NCI-H510A (cell line): ENCODE measurements at regions not wholly inside any gene's neighbourhood (a gene's known extent, or its start where the extent isn't known, plus 50 kb on each side); places are given as distances from the start of the nearest gene placed in this dataset.
"Not testable (repeated sequence)": the region's sequence is repeated elsewhere in the genome, so short reads cannot be mapped to it uniquely, and the experiment has no call there.

Experiments used
- DNase-seq: peaks from one replicate; lab custom pipeline; 2025; lab: John Stamatoyannopoulos, UW

DNA sequence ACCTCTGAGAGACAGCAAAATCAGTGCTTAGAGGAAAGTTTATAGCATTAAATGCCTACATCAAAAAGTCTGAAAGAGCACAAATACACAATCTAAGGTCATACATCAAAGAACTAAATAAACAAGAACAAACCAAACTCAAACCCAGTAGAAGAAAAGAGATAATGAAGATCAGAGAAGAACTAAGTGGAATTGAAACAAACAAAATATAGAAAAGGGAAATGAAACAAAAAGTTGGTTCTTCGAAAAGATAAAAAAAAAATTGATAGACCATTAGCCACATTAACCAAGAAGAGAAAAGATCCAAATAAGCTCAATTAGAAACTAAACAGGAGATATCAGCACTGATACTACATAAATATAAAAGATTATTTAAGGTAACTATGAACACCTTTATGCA, 280.0 kb upstream of the NRG3 start:
- DNase-seq, result no peak

- DNase-seq, result no peak
Observed at GRCh38 chr10:81600185-81600584, 274.8 kb upstream of the NRG3 start.

DNA sequence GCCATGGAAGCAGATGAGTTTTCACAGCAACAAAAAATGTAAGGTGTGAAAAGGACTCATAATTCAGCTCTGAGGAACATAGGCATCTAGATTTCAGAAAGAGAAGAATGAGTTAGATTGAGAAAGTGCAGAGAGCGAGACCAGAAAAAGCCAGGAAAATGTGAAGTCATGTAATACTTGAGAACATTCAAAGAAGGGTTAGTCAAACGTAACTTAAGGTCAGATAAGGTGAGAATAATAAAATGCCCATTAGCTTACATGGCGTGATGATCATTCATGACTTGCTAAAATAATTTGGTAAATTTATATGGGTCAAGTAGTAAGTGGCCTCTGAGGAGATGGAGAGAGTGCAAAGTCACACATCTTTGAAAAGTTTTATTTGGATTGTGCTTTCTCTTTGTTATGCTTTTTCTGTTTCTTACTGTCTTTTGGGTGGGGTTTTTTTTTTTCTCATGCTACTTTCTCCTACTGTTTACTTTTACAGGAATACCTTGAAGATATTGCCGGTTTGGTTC, 271.8 kb upstream of the NRG3 start:
- DNase-seq, result no peak

DNA sequence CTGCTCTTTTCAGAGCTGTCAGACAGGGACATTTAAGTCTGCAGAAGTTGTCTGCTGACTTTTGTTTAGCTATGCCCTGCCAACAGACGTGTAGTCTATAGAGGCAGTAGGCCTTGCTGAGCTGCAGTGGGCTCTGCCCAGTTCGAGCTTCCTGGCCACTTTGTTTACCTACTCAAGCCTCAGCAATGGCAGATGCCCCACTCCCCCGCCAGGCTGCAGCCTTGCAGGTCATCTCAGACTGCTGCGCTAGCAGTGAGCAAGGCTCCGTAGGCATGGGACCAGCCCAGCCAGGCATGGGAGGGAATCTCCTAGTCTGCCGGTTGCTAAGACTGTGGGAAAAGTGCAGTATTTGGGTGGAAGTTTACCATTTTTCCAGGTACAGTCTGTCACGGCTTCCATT, 230.5 kb upstream of the NRG3 start:
- not testable (repeated sequence) for DNase-seq

GRCh38 chr10:81655986-81656385, 219.0 kb upstream of the NRG3 start:
- no peak for DNase-seq

DNA sequence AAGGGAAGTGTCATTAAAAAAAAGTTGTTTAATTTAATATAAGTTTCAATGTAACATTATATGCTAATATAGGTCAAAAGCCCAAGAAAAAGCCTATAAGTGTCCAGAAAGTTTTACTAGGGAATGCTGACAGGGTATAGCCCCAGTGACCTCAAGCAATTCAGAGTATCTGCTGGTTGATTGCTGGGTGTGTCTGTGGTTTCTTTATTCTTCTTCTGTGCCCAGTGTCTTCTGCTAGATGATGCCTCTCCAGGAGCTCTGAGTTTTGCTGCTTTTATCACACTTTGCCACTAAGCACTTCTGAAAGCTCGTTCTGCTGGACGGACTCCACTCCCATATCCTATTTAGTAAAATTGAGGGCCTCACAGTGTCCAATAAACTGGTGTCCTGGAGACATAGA, 212.2 kb upstream of the NRG3 start:
- no peak for DNase-seq

DNA sequence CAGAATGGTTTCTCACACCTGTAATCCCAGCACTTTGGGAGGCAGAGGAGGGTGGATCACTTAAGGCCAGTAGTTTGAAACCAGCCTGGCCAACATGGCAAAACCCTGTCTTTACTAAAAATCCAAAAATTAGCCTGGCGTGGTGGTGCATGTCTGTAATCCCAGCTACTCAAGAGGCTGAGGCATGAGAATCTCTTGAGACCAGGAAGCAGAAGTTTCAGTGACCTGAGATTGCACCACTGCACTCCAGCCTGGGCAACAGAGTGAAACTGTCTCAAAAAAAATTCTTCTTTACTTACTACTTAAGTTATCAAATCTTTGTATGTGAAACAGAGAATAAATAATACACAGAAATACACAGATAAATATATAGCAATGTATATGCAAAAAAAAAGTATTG, 210.2 kb upstream of the NRG3 start:
- not testable (repeated sequence) for DNase-seq

GRCh38 chr10:81674941-81675340, 200.1 kb upstream of the NRG3 start:
- no peak for DNase-seq

DNA sequence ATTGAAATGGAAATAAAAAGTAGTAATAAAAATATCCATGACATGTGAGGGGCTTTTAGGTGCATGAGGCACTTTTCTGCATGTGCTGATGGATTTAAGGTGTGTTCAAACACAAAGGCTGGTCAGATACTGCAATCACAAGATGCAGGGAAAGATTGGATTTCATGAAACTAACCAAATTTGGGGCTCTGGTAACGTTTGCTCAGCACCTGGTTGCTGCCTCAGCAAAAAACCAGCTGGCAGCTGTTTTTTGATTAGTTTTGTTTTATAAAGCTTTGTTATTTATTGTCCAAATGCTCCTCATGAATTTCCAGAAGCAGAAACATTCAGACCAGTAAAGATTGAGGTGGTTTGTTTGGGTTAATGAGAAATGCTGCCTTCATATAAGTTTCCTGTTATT, 195.7 kb upstream of the NRG3 start:
- DNase-seq, result no peak

DNA sequence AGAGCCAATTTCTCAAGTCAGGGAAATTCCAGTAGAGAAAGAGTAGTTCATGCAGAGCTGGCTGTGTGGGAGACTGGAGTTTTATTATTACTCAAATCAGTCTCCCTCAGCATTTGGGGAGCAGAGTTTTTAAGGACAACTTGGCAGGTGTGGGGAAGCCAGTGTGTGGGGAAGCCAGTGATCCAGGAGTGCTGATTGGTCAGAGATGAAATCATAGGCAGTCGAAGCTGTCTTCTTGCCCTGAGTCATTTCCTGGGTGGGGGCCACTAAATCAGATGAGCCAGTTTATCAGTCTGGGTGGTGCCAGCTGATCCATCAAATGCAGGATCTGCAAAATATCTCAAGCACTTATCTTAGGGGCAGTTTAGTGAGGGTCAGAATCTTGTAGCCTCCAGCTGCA, 194.6 kb upstream of the NRG3 start:
- no peak for DNase-seq

DNA sequence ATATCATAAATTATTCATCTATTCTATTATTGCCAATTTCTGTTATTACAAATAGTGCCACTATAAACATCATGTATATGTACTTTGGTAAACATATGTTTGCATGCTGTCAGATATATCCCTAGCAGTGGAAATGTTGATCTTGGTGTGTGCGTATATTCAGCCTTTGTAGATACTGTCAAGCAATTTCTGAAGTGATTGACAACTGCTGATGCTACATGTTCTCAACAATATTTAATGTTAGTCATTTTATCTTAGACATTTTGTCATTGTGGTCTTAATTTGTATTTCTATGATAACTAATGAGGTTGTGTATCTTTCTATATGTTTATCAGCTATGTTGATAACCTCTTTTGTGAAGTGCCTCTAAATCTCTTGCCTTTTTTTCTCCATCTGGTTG, 186.5 kb upstream of the NRG3 start:
- no peak for DNase-seq

DNA sequence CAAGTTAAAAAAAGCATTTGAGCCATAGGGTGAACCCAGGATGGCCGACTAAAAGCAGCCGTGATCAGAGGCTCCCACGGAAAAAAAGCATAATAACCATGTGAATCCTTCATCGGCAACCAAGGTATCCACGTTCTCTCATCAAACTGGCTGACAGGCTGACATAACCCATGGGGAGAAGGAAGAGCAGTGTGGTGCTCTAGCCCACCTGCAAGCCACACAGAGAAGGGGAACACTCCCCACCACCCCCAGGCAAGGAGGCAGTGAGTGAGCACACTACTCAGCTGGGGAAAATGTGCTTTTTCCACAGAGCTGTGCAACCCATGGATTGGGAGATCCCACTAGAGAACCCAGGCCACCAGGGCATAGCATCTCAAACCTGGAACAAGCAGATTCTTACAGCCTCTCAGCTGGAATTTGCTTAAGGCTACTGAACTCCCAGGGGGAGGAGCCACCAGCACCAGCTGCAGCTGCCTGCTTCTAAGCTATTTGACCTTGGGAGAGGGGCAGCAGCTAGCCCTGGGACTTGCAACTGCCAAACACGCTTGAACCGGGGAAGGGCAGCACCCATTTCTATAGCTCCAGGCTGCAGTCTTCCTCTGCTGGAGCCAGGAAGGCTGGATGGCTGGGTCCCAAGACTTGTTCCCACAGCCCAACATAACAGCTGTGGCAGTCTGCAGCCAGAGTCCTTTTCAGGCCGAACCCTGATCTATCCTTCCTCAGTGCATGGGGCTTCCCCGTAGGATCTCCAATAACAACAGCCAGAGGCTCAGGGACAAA, 178.2 kb upstream of the NRG3 start:
- DNase-seq, result no peak

- DNase-seq, result no peak
Observed at GRCh38 chr10:81704596-81704995, 170.4 kb upstream of the NRG3 start.

DNA sequence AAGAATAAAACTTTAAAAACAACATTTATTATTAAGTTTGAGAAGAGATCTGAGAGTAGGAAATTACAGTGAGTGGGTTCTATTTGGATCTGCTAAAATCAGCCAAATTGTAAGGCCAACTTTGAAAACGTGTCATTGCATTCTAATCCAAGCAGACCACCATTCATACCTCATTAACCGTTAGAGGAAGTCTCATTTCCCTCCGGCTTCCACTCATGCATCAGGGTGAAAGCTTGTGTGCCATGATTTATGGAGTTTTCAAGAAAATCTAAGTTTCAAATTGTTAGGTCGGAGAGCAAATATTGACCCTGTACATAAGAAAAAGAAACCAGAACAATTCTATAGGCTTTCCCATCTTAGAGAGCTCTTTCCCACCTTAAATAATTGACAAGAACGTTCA, 166.6 kb upstream of the NRG3 start:
- no peak for DNase-seq

- DNase-seq, result no peak
Observed at GRCh38 chr10:81708929-81709328, 166.1 kb upstream of the NRG3 start.

DNA sequence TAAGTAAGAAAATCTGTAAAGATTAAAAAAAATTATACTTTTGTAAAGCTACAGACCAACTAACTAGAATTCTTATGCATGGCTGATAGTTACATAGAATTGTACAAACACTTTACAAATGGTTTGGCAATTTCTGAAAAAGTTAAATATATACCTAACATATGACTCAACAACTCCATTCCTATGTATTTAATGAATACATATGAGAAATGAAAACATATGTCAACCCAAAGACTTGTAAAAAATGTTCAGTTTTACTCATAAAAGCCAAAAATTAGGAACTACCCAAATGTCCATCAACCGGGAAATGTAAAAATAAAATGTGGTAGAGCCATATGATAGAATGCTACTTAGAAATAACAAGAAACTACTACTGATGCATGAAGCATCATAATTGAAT, 152.6 kb upstream of the NRG3 start:
- no peak for DNase-seq

GRCh38 chr10:81724431-81724830, 150.6 kb upstream of the NRG3 start:
- no peak for DNase-seq

- no peak for DNase-seq
Observed at GRCh38 chr10:81725851-81726250, 149.1 kb upstream of the NRG3 start.

- DNase-seq, result no peak
Observed at GRCh38 chr10:81728692-81729091, 146.3 kb upstream of the NRG3 start.

DNA sequence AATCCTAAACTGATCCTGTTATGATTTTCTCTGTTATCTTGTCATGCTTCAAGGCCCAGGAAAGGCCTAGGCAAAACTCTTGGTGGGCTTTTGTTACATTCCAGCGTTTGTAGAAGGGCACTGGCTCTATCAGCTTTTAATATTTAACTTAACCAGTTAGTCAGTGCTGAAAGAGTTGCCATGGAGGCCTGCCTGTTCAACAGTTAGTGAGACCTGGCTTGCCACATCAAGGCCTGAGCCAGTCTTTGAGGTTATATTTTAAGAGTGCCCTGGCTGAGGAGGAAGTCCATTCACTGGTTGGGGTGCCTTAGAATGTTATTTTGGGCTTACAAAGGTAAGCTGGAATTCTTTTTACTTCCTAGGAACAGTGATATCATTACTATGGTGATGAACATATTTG, 144.1 kb upstream of the NRG3 start:
- no peak for DNase-seq

DNA sequence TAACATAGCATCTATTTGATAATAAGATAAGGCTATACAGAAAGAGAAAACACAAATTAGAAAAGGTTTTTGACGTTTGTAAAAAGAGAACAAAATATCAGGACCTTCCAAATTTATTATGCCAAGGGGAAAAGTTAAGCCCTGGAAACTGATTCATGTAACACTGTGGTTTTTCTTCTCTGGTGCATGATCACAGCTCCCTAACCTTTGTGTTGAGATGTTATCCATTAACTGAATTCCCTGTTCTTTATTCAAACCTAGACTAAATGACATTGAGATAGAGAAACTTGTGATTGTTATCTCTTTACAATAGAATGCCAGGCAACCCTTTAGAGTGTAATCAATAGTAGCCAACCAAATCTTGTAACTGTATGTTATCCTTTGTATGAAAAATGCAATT, 141.5 kb upstream of the NRG3 start:
- no peak for DNase-seq

- DNase-seq, result not testable (repeated sequence)
Observed at GRCh38 chr10:81735167-81735566, 139.8 kb upstream of the NRG3 start.

- DNase-seq, result no peak
Observed at GRCh38 chr10:81759111-81759510, 115.9 kb upstream of the NRG3 start.

DNA sequence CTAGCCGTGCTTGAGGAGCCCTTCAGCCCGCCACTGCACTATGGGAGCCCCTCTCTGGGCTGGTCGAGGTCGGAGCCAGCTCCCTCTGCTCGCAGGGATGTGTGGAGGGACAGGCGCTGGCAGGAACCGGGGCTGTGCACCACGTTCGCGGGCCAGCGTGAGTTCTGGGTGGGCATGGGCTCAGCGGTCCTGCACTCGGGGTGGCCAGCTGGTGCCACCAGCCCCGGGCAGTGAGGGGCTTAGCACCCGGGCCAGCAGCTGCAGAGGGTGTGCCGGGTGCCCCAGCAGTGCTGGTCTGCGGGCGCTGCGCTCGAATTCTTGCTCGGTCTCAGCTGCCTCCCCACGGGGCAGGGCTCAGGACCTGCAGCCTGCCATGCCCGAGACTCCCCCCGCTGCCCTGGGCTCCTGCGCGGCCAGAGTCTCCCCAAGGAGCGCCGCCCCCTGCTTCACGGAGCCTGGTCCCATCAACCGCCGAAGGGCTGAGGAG, 90.8 kb upstream of the NRG3 start:
- no peak for DNase-seq
